Right cardiac atrium (tissue), 5 donors: ENCODE measurements at regions not wholly inside any gene's neighbourhood (a gene's known extent, or its start where the extent isn't known, plus 50 kb on each side); places are given as distances from the start of the nearest gene placed in this dataset.

Experiments
- ATAC-seq, 2 donors: fragments of 200-7000 bp; cut with Tn5 transposase; one replicate each; pipeline versions ENCODE4 v1.8.0 to v1.9.1; 2020; ENCODE audit warnings: moderate library complexity in 2 of 2, mild to moderate bottlenecking in 1 of 2
- DNase-seq, 3 donors: peaks; one replicate each; pipeline ENCODE4 v3.0.0-alpha.2; 2020
- H3K27ac ChIP-seq: one replicate; pipeline ENCODE4 v1.5.1; 2013; ENCODE audit warnings: mild to moderate bottlenecking, low read length, control low read depth, moderate library complexity
- H3K27me3 ChIP-seq: one replicate; pipeline ENCODE4 v1.6.1; 2013; ENCODE audit not compliant: control insufficient read depth, insufficient read depth
- H3K4me1 ChIP-seq: one replicate; pipeline ENCODE4 v1.6.1; 2013; ENCODE audit warnings: low read length; ENCODE audit not compliant: control insufficient read depth, insufficient read depth
- H3K4me3 ChIP-seq: one replicate; pipeline ENCODE4 v1.5.1; 2013; ENCODE audit warnings: low read length, control low read depth
- H3K9me3 ChIP-seq: one replicate; pipeline ENCODE4 v1.6.1; 2013; ENCODE audit warnings: low read length; ENCODE audit not compliant: control insufficient read depth
- WGBS: extraction: QIAGEN DNeasy Blood & Tissue Kit; methylation state at CpG from one replicate; pipeline ENCODE4 v1.1.7; 2013; 5-methylcytosine and 5-hydroxymethylcytosine counted together
- intact Hi-C, 4 donors: fragments of 100-400 bp; cut with DNase I; formaldehyde crosslinking; loops; one replicate each; pipeline versions ENCODE4 v1.11.0 to v1.14.0; 2022 to 2023
- donor health status: healthy with polysubstance abuse.
- donor health status: DM: no; HTN: yes; CAD: no.
- donor health status: DM: no; HTN: no; CAD: no.
- donor health status: DM: no; HTN: yes; CAD: no; lungs with severe emphysema.
- donor health status: DM: yes; HTN: yes; CAD: no.

DNA sequence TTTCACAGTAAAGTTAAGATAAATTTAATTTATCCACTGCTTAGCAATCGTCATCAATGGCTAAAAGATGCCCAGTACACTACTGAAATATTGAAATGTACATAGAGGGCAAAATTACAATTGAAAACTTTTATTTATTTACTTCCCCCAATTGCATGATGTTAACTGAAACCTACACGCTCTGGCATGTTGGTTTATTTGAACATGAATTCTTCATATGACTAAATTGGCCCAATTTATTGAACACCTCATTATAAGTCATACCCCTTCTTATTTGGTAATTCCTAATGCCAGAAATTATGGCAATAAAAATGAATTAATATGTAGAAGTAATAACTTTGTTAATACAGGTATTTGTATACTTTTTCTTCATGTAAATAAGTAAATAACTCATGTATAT lies 183.0 kb upstream of the ZC3H15 start:
- 90% methylated on average over 2 of the region's 2 CpGs for WGBS
- intact Hi-C loops, result no loop called here
- no peaks in the 10 kb centered on the region for H3K27me3 ChIP-seq
- no peak overlapping the region for H3K4me3 ChIP-seq
- no peak for ATAC-seq
- H3K27ac ChIP-seq, result no peak overlapping the region
- no peaks in the 10 kb centered on the region for H3K4me1 ChIP-seq
- no peaks in the 10 kb centered on the region for H3K9me3 ChIP-seq
- DNase-seq, result no peak

DNA sequence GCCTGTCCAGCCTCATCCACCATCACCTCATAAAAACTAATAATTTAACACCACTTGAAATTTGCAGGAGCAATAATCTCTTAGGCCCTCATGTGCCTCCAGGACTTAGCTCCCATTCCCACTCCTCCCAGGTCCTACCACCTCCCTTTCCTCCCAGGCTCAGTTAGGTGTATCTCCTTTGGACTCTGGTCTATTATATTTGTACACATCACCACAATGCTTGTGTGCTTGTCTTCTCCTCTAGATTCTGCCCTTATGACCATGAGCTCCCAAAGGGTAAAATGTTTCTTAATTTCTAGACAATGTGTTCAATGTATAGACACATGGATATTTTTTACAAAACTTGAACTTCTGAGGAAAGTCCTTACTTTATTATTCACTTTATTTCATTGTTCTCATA lies 182.0 kb upstream of the ZC3H15 start:
- Histone ChIP-seq H3K27me3 (no peaks in the 10 kb centered on the region), H3K4me1 (no peaks in the 10 kb centered on the region), H3K9me3 (no peaks in the 10 kb centered on the region), H3K27ac (no peak overlapping the region), H3K4me3 (no peak overlapping the region)
- no peak for DNase-seq
- ATAC-seq, result no peak
- intact Hi-C loops, result no loop called here

DNA sequence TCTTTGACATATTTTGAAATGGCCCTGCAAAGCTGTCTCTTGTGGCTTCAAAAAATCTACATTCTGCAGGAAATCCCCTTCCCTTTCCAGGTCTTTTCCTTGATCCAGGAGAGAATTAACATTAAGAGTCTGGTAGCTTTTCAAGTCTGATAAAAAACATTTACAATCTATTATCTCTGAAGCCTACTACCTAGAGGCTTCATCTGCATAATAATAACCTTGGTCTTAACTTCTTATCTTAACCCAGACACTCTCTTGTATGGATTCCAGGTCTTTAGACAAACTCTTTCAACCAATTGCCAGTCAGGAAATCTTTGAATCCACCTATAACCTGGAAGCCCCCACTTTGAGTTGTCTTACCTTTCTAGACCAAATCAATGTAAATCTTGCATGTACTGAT lies 179.3 kb upstream of the ZC3H15 start:
- DNase-seq, result no peak
- no peaks in the 10 kb centered on the region for H3K9me3 ChIP-seq
- no peaks in the 10 kb centered on the region for H3K27me3 ChIP-seq
- intact Hi-C loops, result no loop called here
- no peak for ATAC-seq
- H3K4me1 ChIP-seq, result no peaks in the 10 kb centered on the region
- no peak overlapping the region for H3K27ac ChIP-seq
- no peak overlapping the region for H3K4me3 ChIP-seq

DNA sequence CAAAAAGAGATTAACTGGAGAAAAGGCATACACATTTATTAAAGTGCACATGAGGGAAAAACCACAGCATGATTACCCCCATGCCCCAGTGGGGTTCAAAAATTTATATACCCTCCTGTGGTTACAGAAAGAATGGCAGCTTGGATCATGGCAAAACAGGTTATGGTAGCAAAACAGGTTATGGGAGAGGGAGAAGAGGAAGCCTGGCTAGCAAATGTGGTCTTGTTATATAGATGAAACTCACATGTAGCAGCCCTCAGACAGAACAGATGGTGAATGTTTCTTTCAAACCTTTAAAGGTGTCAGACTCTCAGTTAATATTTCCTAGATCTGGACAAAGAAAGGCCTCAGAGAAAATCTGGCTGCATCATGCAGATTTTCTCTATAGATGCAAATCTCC lies 178.2 kb upstream of the ZC3H15 start:
- no peaks in the 10 kb centered on the region for H3K27me3 ChIP-seq
- ATAC-seq, result no peak
- intact Hi-C loops, result no loop called here
- H3K4me1 ChIP-seq, result no peaks in the 10 kb centered on the region
- no peaks in the 10 kb centered on the region for H3K9me3 ChIP-seq
- H3K27ac ChIP-seq, result no peak overlapping the region
- no peak for DNase-seq
- no peak overlapping the region for H3K4me3 ChIP-seq

DNA sequence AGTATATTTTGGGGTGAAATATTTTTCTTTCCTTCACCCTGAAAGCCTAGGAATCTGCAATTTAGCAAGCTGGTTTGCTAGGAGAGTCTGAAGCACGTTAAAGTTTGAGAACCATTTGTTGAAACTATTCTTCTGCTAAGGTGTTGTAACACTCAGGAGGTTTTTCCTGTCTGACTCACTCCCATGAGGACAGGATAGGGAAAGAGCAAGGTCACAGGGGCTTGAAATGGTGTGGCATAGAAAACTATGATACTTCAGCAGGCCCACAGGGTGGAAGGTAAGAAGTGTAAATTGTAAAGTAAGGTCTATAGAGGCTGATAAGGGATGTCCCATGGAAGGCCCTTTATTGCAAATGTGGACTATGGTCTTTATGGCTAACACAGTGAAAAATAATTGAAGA lies 177.7 kb upstream of the ZC3H15 start:
- H3K27ac ChIP-seq, result no peak overlapping the region
- no peak overlapping the region for H3K4me3 ChIP-seq
- intact Hi-C loops, result no loop called here
- ATAC-seq, result no peak
- H3K27me3 ChIP-seq, result no peaks in the 10 kb centered on the region
- DNase-seq, result no peak
- 58% methylated on average over 1 of the region's 1 CpG for WGBS
- no peaks in the 10 kb centered on the region for H3K4me1 ChIP-seq
- no peaks in the 10 kb centered on the region for H3K9me3 ChIP-seq

DNA sequence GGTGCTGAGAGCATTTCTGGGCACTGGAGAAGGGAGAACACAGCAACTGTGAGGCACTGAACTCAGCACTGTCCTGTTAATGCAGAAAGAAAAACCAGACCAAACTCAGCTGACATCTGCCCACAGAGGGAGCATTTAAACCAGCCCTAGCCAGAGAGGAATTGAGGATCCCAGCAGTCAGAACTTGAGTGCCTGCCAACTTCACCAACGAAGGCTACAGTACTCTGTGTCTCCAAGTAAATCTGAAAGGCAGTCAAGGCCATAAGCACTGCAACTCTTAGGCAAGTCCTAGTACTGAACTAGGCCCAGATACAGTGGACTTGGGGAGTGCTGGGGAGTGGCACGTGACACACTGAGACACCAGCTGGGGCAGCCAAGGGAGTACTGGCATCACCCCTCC lies 176.2 kb upstream of the ZC3H15 start:
- no peak overlapping the region for H3K4me3 ChIP-seq
- H3K27ac ChIP-seq, result peak overlapping the region; percentile 38
- intact Hi-C loops, result no loop called here
- DNase-seq (peak in 1 of 3 donors; percentile 29), ATAC-seq (peak in 1 of 2 donors; percentile 26)
- no peaks in the 10 kb centered on the region for H3K9me3 ChIP-seq
- 57% methylated on average over 2 of the region's 2 CpGs for WGBS
- no peaks in the 10 kb centered on the region for H3K4me1 ChIP-seq
- no peaks in the 10 kb centered on the region for H3K27me3 ChIP-seq

DNA sequence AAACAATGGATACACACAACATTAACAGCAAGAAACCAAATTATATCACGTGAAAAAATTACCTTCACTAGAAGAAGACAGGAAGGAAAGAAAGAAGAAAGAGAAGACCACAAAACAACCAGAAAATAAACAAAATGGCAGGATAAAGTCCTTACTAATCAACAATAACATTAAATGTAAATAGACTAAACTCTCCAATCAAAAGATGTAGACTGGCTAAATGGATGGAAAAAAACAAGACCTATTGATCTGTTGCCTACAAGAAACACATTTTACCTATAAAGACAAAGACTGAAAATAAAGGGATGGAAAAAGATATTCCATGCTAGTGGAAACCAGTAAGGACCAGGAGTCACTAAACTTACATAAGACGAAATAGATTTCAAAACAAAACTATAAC lies 167.0 kb upstream of the ZC3H15 start:
- no peaks in the 10 kb centered on the region for H3K9me3 ChIP-seq
- no peaks in the 10 kb centered on the region for H3K4me1 ChIP-seq
- ATAC-seq (no peak), DNase-seq (no peak)
- H3K4me3 ChIP-seq, result no peak overlapping the region
- 94% methylated on average over 2 of the region's 2 CpGs for WGBS
- intact Hi-C loops, result no loop called here
- H3K27ac ChIP-seq, result no peak overlapping the region
- no peaks in the 10 kb centered on the region for H3K27me3 ChIP-seq

DNA sequence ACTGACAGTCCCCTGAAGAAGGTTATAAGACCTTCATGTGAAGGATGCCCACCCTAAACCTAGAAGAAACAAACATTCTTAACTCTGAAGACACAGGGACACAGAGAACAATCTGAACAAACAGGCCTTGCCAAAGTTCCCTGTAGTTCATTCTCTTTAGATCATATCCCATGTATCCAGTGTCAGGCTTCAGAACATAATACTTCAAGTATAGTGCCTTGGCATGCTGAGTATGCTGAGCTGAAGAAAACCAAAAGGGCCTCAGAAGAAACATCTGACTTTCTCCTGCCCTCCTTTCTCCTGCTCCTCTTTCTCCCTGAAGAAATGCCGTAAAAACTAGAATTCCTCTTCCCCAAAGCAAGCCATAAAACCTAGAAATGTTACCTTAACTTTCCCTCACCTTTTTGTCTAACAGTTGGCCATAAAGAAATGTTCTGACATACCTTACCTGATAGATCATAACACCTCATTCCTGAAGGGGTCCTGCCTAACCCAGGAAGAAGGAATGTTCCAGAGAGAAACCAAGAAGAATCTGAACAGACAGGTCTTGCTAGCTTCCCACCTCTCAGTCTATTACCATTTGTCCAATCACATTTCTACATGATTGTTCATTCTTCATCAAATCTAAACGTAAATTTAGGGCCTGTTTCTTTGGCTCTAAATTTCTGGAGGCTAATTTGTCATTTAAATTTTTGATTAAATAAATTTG lies 160.1 kb upstream of the ZC3H15 start:
- H3K4me1 ChIP-seq, result no peaks in the 10 kb centered on the region
- WGBS, result 89% methylated on average over 2 of the region's 2 CpGs
- DNase-seq (no peak), ATAC-seq (no peak)
- H3K27ac ChIP-seq, result no peak overlapping the region
- H3K9me3 ChIP-seq, result no peaks in the 10 kb centered on the region
- no peak overlapping the region for H3K4me3 ChIP-seq
- H3K27me3 ChIP-seq, result no peaks in the 10 kb centered on the region
- intact Hi-C loops, result no loop called here

DNA sequence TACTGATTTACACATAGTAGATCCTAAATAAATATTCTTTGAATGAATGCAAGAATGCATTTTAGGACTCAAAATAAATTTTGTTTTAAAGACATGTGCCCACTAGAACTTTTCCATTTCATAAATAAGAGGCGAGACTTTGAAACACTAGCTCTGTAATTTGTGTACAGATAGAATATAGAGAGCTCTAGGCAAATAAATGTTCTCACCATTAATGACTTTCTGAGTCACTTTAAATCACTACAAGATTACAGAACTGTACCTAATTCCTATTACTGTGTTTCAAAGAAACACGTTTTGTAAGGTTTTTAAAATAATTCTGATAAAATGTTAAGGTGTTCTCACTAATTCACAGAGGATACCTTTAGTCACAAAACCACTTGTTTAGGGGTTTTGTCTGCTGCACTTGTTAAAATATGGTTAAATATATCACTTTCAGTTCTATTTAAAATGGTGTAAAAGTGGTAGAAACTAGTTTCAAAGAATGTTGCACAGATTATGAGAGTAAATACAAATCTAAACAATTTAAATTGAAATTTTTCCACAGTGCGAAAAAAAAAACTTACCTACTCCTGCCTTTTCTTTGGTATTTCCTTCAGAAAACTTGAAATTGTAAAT lies 158.7 kb upstream of the ZC3H15 start:
- no peak overlapping the region for H3K4me3 ChIP-seq
- intact Hi-C loops, result no loop called here
- H3K9me3 ChIP-seq, result no peaks in the 10 kb centered on the region
- H3K27ac ChIP-seq, result no peak overlapping the region
- no peaks in the 10 kb centered on the region for H3K27me3 ChIP-seq
- DNase-seq (no peak), ATAC-seq (no peak)
- 88% methylated on average over 3 of the region's 3 CpGs for WGBS
- no peaks in the 10 kb centered on the region for H3K4me1 ChIP-seq

DNA sequence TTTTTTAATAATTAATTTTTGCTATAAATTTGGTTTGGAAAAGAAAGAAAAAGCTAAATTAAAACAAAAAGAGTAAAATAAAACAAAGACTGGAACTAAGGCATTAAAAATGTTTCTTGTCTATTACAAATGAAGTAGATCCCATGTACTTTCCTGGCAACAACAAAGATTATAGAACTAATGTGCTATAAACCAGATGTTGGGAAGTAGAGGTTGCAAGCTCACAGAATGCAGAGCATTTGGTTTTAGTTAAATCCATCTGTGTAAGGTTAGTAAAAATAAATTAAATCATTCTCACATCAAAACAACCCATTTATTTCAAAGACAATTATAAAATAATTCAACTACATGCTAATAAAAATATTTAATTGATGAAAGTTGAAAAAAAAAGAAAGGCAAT lies 157.2 kb upstream of the ZC3H15 start:
- H3K4me3 ChIP-seq, result no peak overlapping the region
- intact Hi-C loops, result no loop called here
- no peak overlapping the region for H3K27ac ChIP-seq
- H3K4me1 ChIP-seq, result no peaks in the 10 kb centered on the region
- ATAC-seq (no peak), DNase-seq (no peak)
- no peaks in the 10 kb centered on the region for H3K9me3 ChIP-seq
- H3K27me3 ChIP-seq, result no peaks in the 10 kb centered on the region

DNA sequence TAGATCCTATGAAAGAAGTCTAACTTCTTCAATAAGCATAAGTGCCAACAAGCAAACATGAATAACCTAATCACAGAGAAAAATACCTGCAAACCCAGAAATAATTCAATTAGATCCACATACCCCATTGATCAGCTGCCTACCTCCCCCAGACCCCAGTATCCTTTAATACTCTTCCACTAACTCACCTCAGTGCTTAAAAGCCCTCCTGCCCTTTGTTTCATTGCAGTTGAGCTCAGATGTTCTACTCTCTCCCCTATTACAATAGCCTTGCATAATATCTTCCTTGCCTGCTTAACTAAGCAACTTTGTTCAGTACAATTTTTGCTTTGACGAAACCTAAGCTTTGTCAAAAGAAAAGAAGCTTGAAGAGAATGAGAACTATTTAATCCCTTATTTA lies 156.0 kb upstream of the ZC3H15 start:
- H3K4me1 ChIP-seq, result no peaks in the 10 kb centered on the region
- H3K27me3 ChIP-seq, result no peaks in the 10 kb centered on the region
- WGBS, result 96% methylated on average over 1 of the region's 1 CpG
- intact Hi-C loops, result no loop called here
- H3K27ac ChIP-seq, result no peak overlapping the region
- DNase-seq (no peak), ATAC-seq (no peak)
- no peaks in the 10 kb centered on the region for H3K9me3 ChIP-seq
- no peak overlapping the region for H3K4me3 ChIP-seq

DNA sequence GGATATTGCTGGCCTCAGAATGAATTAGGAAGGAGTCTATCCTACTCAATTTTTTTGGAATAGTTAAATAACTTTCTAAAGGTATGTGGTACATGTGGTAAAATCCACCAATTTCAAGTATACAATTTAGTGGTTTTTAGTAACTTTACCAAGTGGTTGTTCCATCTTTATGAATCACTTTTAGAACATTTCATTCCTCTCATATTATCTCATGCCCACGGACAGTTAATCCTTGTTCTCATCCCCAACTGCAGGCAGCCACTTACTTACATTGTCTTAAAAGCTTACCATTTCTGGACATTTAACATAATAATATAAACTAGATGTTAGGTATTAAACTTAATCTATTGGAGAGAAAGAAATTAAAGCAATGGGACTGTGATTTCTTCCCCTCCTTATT lies 146.3 kb upstream of the ZC3H15 start:
- intact Hi-C loops, result no loop called here
- no peaks in the 10 kb centered on the region for H3K9me3 ChIP-seq
- no peaks in the 10 kb centered on the region for H3K27me3 ChIP-seq
- DNase-seq (no peak), ATAC-seq (no peak)
- H3K4me1 ChIP-seq, result no peaks in the 10 kb centered on the region
- no peak overlapping the region for H3K27ac ChIP-seq
- WGBS, result 86% methylated on average over 1 of the region's 1 CpG
- H3K4me3 ChIP-seq, result no peak overlapping the region
